Fibroblast of upper back skin (primary cell): ENCODE measurements at regions not wholly inside any gene's neighbourhood (a gene's known extent, or its start where the extent isn't known, plus 50 kb on each side); places are given as distances from the start of the nearest gene placed in this dataset.

Source experiments
- DNase-seq: peaks from one replicate; pipeline ENCODE4 v3.0.0-alpha.2; 2013

DNA sequence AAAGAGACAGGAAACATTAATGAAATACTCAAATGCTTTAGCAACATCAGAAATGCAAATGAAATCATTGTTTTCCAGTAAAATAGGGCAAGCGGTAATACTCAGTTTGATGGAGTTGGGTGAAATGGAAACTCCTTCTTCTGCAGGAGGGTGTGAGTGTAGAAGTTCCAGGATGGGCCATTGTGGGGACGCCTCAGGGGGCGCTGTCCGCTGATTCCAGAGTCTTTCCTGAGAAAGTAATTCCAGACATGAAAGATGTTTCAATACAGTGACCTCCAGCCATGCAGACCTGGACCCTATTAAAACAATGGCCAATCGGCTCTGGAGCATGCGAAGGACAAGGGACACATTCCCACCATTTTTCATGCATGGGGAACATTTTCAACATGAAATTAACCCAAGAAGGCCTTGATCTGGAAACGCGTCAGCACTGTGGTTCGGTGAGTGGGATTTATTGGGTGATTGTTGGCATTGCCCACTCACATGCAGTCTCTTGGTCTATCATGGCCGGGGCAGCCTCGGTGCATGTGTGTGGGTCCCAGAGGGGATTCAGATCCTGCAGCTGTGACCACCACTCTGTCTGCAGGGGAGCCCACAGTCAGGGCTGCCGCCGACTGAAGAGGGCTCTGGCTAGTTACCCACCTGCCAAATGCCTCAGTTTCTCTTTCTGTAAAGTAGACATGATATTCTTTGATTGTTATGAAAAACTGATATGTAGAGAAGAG, 132.6 kb upstream of the IRX4 start:
- DNase-seq: no peak

GRCh38 chr5:2014058-2014610, 131.4 kb upstream of the IRX4 start:
- no peak for DNase-seq

GRCh38 chr5:2013301-2014057, 130.8 kb upstream of the IRX4 start:
- no peak for DNase-seq

- no peak for DNase-seq
Measured at GRCh38 chr5:2012885-2013284, 130.2 kb upstream of the IRX4 start.

GRCh38 chr5:2011481-2012411, 129.0 kb upstream of the IRX4 start:
- DNase-seq: no peak

GRCh38 chr5:2010940-2011339, 128.2 kb upstream of the IRX4 start:
- DNase-seq: no peak

DNA sequence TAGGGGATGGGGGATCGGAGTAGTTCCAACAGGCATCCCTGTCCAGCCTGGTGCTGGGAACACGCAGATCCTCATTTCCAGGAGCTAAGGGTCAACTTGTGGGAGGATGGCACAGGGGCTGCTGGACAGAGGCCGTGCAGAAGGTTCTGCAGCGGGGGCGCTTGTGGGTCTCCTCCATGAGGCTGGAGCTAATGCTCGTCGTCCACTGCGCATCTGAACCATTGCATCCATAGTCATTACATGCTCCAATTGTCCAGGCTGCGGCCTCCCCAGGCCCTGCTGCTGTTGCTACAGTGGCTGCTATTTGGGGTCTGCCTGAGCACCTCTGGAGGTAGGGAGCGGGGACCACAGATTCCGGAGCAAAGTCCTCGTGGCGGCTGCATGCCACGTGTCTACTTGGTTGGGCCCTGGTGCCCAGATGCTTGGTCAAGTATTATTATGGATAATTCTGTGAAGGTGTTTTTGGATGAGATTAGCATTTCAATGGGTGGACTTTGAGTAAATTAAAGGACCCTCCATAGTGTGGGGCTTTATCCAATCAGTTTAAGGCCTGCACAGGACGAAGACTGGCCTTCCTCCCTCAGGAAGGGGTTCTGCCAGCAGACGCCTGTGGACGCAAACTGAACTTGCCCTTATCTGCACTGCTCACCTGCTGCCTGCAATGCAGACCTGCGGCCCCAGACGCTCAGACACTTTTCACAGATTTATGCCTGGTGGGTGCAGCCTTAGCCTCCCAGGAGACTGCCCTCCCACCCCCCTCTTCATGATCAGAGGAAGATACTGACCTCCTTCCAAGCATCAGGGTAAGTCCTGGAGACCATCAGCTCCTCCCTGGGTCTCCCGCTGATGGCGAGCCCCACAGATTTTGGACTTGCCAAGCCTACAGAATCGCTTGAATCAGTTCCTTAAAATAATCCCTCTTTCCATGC, 127.5 kb upstream of the IRX4 start:
- DNase-seq: no peak

DNA sequence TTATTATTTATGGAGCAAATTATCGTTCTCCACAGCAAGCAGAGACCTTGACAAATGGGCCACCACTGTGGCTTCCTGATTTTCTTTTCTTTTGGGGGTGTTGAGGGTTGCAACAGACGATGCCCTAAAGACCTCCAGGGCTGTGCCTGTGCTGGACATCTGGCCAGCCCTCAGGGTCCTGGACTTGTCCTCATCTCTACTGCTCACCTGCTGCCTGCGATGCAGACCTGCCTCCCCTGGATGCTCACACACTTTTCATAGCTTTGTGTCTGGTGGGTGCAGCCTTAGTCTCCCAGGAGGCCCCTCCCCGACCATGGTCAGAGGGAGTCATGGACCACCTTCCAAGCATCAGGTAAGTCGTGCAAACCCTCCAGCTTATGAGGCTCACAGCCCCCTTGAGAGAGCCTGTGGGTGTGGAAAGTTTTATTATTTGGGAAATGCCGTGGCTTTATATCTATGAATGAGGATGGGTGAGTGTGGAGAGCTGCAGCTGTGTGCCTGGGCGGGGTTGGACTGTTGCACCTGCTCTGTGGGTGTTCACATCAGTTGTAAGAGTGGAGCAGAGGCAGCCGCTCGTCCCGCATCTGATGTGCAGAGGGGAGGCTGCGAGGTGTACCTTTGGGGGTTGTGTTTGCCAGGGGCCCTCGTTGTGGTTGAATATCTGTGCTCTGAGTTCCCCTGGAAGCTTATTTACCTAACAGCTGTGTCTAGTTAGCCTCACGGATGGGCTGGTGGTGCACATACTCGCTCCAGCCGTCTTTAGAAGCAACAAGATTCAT, 126.3 kb upstream of the IRX4 start:
- no peak for DNase-seq

DNA sequence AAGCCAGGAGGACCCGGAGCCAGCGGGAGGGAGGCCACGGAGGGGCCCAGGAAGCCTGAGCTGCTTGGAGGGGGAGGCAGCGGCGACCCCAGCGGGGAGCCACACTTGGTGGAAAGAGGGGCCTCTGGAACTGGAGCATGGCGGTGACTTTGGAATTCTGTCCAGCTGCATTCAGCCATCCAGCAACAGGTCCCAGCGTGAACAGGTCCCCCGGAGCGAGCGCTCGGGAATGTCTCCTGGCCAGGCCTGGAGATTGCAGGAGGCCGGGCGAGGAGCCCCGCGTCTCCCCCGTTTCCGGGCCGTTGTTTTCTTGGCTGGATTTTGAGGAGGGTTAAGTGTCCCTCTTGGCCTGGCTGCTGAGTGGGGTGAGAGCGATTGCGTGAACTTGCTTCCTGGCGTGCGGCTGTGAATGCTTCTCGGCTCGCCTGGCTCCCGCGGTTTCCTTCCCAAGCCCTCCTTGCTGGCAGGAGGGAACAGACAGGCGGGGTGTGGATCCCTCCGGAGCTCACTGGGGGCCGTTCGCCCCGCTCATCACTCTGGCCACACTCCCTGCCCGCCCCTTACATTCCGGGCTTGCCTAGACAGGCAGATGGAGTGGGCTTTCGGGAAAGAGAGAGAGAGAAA, 125.3 kb upstream of the IRX4 start:
- DNase-seq: peak; percentile 5

DNA sequence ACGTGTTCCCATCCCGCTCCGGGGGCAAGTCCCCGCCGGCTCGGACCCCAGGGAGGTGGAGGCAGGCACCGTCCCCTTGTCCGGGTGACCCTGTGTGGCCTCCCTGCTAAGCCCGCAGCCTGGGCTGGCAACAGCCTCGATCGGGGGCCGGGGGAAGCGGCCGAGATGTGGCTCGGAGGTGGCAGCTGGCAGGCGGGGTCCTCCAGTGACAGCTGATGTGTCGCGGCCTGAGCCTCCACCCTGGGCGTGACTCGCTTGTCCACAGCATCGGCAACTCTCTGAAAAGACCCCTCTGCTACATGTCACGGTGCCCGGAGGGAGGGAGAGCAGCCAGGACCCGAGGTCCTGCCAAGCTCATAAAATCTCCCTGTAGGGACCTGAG, 124.8 kb upstream of the IRX4 start:
- no peak for DNase-seq

DNA sequence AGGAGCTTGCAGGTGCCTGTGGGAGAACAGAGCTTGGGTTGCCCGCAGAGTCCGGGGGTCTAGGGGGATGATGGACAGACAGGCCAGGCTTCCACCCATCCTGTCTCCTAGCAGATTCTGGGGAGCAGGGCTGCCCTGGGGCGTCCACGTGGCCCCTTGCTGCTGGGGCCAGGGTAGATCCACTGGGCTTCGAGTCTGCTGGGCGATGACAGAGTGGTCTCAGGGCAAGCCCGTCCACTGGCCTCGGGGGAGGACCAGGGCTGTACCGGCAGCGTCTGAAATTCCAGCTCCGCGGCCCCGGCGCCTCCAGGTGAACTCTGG, 124.2 kb upstream of the IRX4 start:
- no peak for DNase-seq

DNA sequence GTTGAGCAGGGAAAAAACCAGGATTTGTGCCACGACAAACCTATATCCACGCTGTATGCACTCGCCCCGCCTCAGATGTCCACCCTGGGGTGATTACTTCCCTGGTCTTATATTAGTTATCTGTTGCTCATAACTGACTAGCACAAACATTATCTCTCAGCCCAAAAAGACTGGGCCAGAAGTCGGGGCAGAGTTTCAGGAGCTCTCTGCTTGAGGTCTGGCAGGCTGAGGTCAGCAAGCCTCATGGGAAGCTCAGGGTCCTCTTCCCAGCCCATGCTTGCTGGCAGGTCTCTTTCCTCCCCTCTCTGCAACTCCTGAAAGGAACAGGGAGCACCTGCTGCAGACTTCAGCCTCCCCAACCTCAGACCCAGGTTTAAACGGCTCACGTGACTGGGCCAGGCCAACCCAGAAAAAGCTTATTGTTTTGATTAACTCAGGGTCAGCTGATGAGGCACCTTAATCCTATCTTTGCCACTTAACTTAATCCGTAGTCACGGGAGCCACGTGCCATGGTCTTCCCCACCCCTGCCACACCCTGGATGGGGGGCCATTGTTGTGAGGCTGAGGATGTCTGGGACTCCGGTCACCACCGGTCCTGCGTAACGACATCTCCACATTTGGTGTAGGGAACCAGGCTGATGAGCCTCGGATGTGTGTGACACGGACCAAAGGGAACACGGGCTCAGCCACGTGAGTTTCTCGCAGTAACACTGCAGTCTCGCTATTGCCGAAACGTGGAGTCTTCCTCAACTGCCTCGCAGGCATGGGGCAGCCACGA, 123.7 kb upstream of the IRX4 start:
- no peak for DNase-seq

DNA sequence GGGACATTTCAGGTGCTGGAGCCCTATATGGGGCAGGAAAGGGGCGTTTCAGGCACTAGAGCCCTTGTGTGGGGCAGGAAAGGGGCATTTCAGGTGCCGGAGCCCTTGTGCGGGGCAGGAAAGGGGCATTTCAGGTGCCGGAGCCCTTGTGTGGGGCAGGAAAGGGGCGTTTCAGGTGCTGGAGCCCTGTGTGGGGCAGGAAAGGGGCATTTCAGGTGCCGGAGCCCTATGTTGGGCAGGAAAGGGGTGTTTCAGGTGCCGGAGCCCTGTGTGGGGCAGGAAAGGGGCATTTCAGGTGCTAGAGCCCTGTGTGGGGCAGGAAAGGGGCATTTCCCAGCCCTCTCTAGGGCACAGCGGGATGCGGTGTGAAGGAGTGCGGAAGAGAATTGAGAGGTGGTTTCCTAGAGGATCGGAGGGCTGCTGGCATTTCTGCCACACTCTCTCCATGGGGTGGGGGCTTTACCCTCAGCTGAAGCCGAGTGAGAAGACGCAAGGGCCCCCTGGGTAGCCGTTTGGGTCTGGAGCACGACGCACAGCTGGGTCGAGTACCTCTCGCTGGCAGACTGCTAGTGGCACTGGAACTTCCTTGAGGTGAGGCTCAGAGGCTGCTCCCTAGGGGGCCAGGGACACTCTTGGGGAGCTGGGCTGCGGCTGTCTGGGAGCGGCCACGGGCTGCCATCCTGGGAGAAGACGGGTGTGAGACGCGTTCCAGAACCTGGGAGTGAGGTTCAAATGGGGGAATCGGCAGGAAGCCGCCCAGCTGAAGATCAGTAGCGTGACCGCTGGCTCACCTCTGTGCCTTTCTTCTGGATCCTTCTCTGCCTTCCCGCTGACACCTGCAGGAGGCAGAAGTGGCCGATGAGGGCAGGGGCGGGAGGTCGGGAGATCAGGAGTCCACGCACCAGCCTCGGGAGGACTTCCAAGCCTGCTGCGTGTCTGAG, 122.6 kb upstream of the IRX4 start:
- DNase-seq: no peak

DNA sequence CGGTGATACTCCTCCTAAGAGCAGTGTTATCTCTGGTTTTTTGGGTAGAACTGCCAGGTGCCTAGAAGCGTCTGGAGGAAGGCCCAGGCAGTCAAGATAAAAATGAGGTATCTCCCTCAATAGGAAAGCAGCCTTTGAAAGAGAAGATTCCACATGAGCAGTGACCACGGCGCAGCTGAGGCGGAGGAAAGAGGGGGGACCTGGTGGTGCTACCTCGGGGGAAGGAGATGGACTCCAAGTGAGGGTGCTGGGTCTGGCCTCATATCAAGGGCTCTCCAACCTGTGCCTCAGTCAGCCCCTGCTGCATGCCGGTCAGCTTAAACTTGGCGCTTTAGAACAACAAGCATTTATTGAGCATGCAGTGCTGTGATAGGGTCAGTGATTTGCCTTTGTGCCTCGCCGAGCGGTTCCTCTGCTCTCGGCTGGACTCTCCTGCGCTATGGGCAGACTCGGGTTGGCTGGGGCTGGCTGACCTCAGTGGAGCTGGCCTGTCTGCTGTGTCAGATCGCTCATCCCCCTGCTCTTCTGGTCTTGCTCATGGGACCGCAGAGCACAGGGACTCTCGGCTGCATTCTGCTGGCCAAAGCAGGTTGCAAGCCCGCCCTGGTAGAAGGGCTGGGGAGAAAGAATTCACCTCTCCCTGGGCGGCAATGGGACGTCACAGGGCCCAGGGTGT, 121.1 kb upstream of the IRX4 start:
- no peak for DNase-seq

DNA sequence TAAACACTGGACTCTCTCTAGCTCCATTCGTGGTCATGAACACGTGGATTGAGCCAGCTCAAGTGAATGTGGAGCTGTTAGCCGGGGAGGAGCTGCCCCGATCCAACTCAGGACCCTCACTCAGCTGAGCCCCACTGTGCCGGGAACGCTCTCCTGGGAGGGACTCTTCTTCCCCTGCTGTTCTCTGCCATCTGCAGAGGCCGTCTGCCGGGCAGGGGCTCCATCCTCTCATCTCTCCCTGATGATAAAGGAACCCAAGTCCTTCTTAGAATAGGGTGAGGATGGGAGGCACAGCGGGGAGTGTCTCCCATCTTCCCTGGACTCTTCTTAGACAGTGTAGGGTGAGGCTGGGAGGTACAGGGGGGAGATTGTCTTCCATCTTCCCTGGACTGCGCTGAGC, 120.5 kb upstream of the IRX4 start:
- DNase-seq: no peak

GRCh38 chr5:2001300-2001699, 118.6 kb upstream of the IRX4 start:
- no peak for DNase-seq

GRCh38 chr5:2000591-2000990, 117.9 kb upstream of the IRX4 start:
- no peak for DNase-seq

DNA sequence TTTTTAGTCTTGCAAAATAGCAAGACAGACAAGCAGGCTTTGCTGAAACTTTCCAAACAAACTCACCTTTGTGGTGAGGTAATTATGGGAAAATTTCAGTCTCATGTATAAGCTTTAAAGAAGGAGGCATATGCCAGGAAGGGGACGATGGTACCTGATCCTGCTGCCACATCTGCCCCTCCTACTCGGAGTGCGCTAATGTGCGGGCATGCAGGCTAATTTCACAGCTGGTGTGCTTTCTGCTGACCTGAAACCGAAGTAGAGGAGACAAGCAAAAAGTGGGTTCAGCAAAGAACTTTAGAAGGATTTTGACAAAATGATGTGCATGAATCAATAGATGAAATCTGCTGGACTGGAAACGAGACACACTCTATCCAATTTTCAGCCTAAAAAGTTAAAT, 117.1 kb upstream of the IRX4 start:
- no peak for DNase-seq
